Activated naive CD4-positive, alpha-beta T cell treated with anti-CD3 and anti-CD28 coated beads, Interleukin-2, amount 50 U/mL, for 72 hours (primary cell): ENCODE measurements at regions not wholly inside any gene's neighbourhood (a gene's known extent, or its start where the extent isn't known, plus 50 kb on each side); places are given as distances from the start of the nearest gene placed in this dataset.
"Not testable (repeated sequence)": the region's sequence is repeated elsewhere in the genome, so short reads cannot be mapped to it uniquely, and the experiment has no call there.

ENCODE experiments used
- ATAC-seq, 2 donors: fragments of 150-1000 bp; cut with Tn5 transposase; 2 replicates each; pipeline ENCODE4 v1.10.0; 2021; ENCODE audit warnings: mild to moderate bottlenecking in 2 of 2, moderate library complexity in 2 of 2
- DNase-seq, 2 donors: peaks; one replicate each; pipeline ENCODE4 v3.0.0; 2021 to 2022; ENCODE audit warnings: low spot score in 2 of 2
- H3K27ac Mint-ChIP-seq, 2 donors: one replicate each; pipeline ENCODE4 v1.8.0; 2022; ENCODE audit warnings: mild to moderate bottlenecking in 2 of 2, mixed read lengths in 2 of 2
- H3K36me3 Mint-ChIP-seq, 2 donors: one replicate each; pipeline ENCODE4 v1.8.0; 2022; ENCODE audit warnings: mixed read lengths in 2 of 2
- H3K9me3 Mint-ChIP-seq, 2 donors: one replicate each; pipeline ENCODE4 v1.8.0; 2022; ENCODE audit warnings: mixed read lengths in 2 of 2

DNA sequence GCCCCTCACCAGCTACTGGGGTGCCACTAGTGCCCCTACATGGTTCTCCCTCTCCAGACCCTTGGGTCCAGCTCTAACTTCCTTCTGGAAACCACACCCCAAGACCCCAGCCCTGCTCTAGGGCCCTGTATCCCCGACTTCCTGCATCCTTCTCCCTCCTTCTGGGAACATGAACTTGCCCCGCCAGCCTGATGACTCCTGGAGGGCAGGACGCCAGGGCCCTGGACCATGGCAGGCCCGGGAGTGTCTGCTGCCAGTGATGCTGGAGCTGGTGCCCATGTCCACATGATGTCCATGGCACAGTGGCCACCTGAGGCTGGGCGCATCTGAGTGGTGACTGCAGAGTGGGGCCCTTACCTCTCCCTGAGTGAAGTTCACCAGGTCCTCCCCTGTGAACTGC is 165.9 kb downstream of the GOLGA6L4 start:
- not testable (repeated sequence) for ATAC-seq, H3K9me3 Mint-ChIP-seq, H3K36me3 Mint-ChIP-seq
- H3K27ac Mint-ChIP-seq = peak overlapping the region in 1 of 2 donors; percentile 55
- peak in 1 of 2 donors; percentile 1 for DNase-seq

DNA sequence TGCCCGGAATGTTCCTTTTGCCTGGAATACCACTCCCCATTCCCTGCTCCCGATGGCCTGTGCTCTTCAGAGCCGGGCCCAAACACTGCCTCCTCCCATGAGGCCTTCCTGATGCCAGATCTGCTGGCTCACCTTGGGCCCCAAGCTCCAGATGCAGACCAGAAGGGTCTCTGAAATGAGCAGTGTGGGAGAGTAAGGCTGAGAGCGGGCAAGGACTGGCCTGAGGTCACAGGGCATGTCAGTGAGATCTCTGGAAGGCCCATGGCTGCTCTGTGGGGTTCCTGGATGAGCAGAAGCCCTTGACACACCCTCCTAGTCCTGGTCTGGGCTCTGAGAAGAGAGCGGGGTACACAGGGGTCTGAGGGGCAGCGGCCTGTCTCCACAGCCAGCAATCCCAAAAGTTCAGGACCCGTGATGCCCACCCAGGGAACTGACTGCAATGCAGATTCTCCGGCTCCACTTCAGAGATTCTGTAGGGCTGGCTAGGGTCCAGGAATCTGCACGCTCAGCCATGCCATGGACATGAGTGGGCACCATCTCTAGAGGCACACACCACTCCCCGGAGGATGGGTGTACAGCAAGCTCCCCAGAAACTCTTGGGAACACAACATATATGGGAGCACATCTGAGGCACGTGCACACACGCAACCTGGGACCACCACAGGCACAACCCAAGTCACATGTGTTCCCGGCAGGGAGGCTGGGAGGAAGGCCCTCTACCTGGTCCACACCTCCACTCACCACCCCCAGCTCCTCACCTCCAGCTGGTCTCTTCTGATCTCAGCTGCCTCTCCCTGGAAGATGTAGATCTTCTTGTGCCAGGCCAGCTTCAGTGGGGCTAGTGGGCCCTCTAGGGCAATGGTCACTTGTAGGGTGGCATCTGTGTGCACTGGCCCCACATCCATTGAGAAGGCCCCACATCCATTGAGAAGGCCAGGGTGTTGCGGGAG is 166.6 kb downstream of the GOLGA6L4 start:
- ATAC-seq, H3K36me3 Mint-ChIP-seq, H3K27ac Mint-ChIP-seq, H3K9me3 Mint-ChIP-seq: not testable (repeated sequence)
- DNase-seq = peak; percentile 0 to 44

DNA sequence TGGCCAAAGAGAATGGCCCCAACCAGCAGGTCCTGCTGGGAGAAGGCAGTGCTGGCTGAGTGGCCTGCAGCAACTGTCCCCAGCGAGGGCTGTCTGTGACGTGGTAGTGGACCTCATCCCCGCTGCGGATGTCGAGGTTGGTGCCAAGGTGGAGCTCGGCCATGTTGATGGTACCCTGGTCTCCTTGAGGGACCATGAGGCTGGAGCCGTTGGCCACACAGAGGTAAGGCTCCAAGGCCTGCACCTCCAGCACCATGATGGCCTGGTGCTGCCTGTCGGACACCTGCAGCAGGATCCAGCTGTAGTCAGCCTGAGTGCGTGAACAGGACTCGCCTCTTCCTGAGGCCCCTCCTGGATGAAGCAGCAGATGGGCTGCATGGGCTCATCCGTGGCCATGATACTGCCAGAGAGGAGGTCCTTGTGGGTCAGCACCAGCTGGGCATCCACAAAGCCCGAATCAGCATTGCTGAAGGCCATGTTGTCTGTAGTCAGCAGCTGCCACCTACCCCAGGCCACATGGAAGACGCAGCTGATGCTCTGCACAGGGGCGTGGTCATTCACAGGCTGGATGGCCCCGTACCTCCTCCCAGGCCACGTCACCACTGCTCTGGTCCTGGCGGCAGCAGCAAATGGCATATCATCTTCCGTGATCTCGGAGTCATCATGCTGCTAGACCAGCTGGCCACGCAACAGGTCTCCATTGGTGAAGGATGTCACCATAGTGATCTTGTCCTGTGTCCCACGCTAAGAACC is 167.5 kb downstream of the GOLGA6L4 start:
- ATAC-seq (no peak), DNase-seq (peak; percentile 1 to 41)
- no peaks in the 10 kb centered on the region for H3K36me3 Mint-ChIP-seq
- no peaks in the 10 kb centered on the region for H3K9me3 Mint-ChIP-seq
- no peak overlapping the region for H3K27ac Mint-ChIP-seq

DNA sequence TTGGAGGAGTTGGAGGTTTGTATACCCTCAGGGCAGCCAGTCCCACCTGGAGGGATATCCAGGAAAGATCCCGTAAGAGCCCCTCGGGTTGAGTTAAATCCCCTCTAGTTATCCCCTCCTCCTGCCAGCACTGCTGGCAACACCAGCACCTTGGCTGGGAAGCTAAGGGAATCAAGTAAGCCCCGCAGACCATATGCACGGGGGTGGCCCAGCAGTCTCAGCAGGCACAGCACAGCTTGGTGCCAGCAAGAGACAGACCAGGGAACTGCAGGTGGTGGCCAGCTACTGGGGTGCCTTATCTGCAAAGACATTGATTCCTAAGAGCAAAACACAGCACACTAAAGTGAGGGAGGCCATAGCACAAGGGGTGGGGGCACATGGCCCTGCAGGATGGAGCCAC is 173.8 kb downstream of the GOLGA6L4 start:
- DNase-seq, ATAC-seq, H3K9me3 Mint-ChIP-seq, H3K36me3 Mint-ChIP-seq, H3K27ac Mint-ChIP-seq: not testable (repeated sequence)

DNA sequence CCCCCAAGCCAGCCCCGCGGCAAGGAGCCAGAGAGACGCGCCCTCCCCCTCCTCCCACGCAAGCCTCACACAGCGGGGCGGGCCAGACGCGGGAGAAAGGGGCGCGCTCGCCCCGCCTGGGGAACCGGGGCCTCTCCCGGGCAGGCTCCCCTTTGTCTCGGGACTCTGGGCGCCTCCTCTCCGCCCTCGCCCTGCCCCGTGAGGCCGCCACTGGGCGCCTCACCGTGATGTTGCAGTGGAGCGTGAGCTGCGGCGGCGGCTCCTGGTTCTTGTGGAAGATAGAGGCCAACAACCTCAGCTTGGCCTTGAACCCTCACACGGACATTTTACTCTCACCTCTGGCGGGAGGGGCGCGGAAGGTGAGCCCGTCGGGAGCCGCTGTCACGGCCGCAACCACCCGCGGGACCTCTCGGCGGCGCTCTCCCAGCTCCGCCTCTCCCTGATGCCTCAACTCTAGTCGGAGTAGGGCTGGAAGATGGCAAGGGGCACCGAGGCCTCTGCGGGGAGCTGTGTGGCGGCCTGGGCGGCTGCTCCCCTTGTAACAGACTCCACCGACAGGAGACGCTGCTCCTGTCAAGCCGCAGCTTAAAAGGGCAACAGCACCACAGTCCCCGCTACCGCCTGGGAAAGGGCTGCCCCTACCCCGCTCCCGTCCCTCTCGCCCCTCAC is 179.2 kb upstream of the ZSCAN2 start:
- peak; percentile 22 to 52 for DNase-seq
- ATAC-seq = not testable (repeated sequence)

DNA sequence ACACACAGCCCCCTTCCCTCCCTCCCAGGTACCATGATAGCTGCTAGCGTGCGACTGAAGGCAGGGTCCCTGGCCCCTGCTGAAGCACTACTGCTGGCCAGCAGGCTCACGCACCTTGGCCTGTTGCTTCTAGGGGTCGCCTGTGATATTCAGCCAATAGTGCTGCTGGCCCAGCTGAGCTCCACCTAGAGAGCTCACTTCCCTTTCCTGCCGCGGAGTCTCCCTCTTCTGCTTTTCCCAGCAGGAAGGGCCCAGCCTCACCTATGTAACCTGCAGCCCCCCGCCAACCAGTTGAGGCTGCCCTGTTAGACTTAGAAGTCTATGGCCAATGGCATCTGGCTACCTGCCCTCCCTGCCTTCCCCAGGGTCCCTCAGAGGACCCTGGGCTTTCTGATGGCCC is 175.5 kb upstream of the ZSCAN2 start:
- not testable (repeated sequence) for H3K36me3 Mint-ChIP-seq, H3K9me3 Mint-ChIP-seq, ATAC-seq, H3K27ac Mint-ChIP-seq
- DNase-seq = peak; percentile 1 to 35

More for the DNA sequence above, 179.2 kb upstream of the ZSCAN2 start:
- not testable (repeated sequence) for H3K27ac Mint-ChIP-seq, H3K9me3 Mint-ChIP-seq, H3K36me3 Mint-ChIP-seq

DNA sequence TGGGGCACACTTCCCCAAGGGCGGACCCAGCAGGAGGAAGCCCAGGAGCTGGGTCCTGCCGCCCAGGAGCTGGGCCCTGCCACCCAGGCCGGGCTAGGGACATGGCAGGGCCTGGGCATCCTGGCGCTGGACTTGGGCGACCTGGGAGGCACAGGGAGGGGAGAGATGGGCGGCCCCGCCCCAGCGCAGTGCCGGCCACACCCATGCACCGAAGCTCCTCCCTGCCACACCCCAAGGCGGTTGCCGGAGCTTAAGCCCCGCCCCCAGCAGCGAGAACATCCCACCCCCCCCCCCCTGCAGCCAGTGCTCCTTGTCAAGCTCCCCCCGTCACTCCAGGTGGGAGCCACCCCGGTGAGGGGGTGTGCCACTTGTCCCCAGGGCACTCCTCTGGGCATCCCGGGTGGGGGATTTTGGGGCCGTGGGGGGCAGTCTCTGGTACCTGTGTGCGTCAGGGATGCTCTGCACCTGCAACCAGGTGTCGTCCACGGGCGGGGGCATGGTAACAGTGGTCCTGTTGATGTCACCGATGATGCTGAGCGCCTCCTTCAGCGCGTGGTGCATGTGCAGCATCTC is 127.4 kb upstream of the ZSCAN2 start:
- ATAC-seq, H3K9me3 Mint-ChIP-seq, H3K36me3 Mint-ChIP-seq, DNase-seq, H3K27ac Mint-ChIP-seq: not testable (repeated sequence)

DNA sequence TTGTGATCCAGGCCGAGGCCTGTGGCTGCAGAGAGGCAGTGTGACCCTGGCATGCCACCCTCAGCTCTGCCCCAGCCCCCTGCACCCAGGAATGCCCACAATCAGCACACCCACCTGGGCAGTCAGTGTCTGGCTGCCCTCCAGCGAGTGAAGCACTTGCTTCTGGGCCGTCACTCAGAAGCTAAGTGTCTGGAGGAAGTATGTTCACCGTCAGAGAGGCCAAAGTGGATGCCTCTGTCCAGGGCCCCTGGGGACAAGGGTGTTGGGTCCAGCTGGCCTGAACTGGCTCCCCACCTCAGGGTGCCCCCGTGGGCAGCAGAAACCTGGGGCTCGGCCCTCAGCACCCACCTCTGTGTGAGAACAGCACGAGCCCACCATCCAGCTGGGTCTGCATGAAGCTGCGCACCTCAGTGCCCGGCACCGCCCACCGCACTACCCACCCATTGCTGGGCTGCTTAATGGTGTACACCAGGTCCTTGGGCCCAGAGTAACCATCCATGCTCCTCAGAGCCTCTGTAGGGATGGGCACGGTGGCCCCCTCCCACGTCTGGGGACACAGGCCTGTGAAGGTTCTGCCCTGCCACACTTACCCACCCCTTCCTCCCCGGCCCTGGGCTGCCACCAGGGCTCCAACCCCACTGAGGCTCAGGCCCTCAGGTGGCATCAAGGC is 124.3 kb upstream of the ZSCAN2 start:
- not testable (repeated sequence) for DNase-seq, H3K9me3 Mint-ChIP-seq, H3K36me3 Mint-ChIP-seq, H3K27ac Mint-ChIP-seq, ATAC-seq

DNA sequence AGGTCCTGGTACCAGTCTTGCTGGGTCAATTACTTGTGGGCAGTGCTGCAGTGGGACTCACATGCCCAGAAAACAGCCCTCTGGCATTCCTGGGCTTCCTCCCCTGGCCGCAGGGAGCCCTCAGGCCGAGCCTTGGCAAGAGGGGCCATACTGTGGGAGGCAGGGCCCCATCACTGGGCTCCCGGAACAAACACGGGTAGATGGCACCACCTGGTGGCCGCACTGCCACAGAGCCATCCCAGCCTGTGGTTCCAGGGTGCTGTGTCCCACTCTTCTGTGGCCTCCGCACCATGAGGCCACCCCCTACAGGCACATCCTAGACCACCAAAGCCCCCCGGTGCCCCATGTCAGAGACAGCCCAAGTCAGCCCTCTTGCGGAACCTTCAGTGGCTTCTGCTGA is 123.3 kb upstream of the ZSCAN2 start:
- H3K9me3 Mint-ChIP-seq, H3K27ac Mint-ChIP-seq, DNase-seq, H3K36me3 Mint-ChIP-seq: not testable (repeated sequence)
- ATAC-seq = peak; percentile 94 to 95

DNA sequence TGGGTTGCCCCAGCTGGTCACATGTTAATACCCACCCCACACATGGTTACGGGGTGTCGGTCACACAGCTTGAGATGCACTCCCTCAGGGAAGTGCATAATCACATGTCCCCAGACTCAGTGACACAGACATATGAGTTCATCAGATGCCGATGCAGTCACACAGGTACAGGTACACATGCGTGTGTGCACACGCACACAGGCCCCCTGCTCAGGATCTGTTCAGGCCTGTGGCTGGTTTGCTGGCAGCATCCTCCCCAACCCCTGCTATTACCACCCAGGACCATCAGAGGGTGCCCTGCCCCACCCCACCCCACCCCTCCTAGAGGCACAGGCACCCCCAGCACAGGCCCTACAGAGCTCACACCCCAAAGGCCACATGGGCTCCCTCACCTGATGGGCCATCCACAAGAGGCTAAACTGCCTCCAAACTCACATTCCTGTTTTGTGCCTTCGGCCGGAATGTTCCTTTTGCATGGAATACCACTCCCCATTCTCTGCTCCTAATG is 120.6 kb upstream of the ZSCAN2 start:
- ATAC-seq = peak in 1 of 2 donors; percentile 38
- DNase-seq, H3K9me3 Mint-ChIP-seq, H3K27ac Mint-ChIP-seq, H3K36me3 Mint-ChIP-seq: not testable (repeated sequence)

DNA sequence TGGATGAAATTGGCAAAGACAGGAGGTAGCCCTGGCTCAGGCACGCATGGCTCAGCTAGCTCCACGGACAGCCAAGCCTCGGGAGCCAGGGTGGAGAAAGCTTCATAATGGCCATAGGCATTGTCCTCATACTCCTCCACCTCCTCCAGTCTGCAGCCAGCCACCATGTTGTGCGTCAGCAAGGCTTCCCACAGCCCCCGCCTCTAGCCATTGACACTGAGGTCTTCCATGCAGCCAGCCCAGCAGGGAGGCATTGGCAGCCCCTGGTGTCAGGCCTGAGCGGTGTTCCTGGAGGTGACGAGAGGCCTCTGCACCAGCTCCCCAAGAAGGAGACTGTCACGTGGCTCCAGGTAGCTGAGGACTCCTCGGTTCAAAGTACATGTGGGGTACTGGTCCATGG is 117.0 kb upstream of the ZSCAN2 start:
- peak in 1 of 2 donors; percentile 56 for DNase-seq
- not testable (repeated sequence) for H3K9me3 Mint-ChIP-seq, H3K27ac Mint-ChIP-seq, H3K36me3 Mint-ChIP-seq, ATAC-seq

DNA sequence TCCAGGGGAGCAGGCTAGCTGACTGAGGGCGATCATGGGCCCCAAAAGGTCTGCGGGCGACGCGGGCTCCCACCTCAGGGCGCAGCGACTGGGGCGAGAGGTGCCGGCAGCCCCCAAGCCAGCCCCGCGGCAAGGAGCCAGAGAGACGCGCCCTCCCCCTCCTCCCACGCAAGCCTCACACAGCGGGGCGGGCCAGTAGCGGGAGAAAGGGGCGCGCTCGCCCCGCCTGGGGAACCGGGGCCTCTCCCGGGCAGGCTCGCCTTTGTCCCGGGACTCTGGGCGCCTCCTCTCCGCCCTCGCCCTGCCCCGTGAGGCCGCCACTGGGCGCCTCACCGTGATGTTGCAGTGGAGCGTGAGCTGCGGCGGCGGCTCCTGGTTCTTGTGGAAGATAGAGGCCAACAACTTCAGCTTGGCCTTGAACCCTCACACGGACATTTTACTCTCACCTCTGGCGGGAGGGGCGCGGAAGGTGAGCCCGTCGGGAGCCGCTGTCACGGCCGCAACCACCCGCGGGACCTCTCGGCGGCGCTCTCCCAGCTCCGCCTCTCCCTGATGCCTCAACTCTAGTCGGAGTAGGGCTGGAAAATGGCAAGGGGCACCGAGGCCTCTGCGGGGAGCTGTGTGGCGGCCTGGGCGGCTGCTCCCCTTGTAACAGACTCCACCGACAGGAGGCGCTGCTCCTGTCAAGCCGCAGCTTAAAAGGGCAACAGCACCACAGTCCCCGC is 100.5 kb upstream of the ZSCAN2 start:
- ATAC-seq, H3K27ac Mint-ChIP-seq, H3K36me3 Mint-ChIP-seq, H3K9me3 Mint-ChIP-seq, DNase-seq: not testable (repeated sequence)

DNA sequence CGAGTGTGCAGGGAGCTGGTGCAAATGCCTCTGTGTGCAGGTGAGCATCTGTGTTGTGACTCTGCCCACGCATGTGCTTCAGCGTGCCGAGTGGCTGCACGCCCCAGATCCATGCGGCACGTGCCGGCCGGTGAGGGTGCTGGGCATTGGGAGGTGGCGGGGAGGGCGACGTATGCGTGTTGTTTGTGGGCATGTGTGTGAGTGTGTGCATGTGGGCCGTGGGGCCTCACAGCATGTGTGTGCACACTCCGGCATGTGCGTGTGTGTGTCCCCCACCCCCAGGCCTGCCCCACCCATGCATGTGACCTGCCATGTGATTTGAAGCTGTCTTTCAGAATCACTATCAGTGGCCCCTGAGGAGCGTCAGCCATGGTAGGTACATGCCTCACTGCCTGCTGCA is 97.7 kb upstream of the ZSCAN2 start:
- H3K27ac Mint-ChIP-seq, ATAC-seq, DNase-seq, H3K9me3 Mint-ChIP-seq, H3K36me3 Mint-ChIP-seq: not testable (repeated sequence)

DNA sequence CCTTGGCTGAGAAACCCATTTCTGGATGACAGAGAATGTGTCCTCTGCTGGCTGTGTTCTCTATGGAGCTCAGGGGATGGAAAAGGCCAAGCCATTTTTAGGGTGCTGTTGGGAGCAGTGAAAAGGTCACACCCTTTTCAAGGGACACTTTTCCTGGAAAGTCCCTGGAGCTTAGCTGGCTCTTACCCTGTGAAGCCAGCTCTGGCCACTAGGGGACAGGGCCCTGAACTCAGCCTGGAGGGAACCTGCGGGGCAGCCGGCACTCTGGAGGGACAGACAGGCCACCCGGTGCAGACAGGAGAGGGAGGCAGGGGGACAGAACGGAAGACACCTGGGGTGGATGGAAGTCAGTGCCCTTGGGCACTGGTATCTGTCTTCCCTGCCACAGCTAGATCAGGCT is 95.3 kb upstream of the ZSCAN2 start:
- not testable (repeated sequence) for DNase-seq, H3K27ac Mint-ChIP-seq, H3K9me3 Mint-ChIP-seq, H3K36me3 Mint-ChIP-seq, ATAC-seq

DNA sequence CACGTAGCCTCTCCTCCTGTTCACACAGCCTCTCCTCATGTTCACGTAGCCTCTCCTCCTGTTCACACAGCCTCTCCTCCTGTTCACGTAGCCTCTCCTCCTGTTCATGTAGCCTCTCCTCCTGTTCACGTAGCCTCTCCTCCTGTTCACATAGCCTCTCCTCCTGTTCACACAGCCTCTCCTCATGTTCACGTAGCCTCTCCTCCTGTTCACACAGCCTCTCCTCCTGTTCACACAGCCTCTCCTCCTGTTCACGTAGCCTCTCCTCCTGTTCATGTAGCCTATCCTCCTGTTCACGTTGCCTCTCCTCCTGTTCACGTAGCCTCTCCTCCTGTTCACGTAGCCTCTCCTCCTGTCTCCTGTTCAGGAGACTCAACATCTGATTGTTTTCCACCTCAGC is 88.5 kb upstream of the ZSCAN2 start:
- not testable (repeated sequence) for ATAC-seq, H3K36me3 Mint-ChIP-seq, H3K27ac Mint-ChIP-seq

More for the DNA sequence above, 88.5 kb upstream of the ZSCAN2 start:
- DNase-seq, H3K9me3 Mint-ChIP-seq: not testable (repeated sequence)
